ENCODE measurements at regions not wholly inside any gene's neighbourhood (a gene's known extent, or its start where the extent isn't known, plus 50 kb on each side); places are given as distances from the start of the nearest gene placed in this dataset.
"Not testable (repeated sequence)": the region's sequence is repeated elsewhere in the genome, so short reads cannot be mapped to it uniquely, and the experiment has no call there.

DNA sequence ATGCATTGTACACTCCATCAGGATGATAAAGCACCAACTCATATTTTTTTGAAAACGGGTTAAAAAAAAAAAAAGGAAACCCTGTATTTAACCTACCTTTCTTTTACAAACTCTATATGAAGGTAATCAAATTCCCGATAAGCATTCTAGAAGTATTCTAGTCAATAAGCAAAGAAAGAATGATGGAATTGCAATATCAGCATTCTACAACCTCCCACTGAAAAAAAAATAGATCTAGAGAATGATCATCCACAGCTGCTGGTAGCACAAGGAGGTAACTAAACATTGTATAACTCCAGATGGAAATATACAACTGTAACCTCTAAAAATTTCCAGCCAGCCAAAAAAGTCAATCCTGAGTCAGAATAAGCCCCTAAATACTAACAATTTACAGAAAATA, 95.3 kb upstream of the DCC start:
- ChIA-PET POLR2A (ENCODE audit: low non-redundant PET) (no interaction called here), CTCF (no interaction called here)
- TF ChIP-seq, protein P1, sequence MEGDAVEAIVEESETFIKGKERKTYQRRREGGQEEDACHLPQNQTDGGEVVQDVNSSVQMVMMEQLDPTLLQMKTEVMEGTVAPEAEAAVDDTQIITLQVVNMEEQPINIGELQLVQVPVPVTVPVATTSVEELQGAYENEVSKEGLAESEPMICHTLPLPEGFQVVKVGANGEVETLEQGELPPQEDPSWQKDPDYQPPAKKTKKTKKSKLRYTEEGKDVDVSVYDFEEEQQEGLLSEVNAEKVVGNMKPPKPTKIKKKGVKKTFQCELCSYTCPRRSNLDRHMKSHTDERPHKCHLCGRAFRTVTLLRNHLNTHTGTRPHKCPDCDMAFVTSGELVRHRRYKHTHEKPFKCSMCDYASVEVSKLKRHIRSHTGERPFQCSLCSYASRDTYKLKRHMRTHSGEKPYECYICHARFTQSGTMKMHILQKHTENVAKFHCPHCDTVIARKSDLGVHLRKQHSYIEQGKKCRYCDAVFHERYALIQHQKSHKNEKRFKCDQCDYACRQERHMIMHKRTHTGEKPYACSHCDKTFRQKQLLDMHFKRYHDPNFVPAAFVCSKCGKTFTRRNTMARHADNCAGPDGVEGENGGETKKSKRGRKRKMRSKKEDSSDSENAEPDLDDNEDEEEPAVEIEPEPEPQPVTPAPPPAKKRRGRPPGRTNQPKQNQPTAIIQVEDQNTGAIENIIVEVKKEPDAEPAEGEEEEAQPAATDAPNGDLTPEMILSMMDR (conservative IDR thresholded peaks at IDR 0.05; ENCODE audit: low read depth, low read length), result no peak
- TF ChIP-seq EZH2 (IDR thresholded peaks at IDR 0.05; ENCODE audit: borderline replicate concordance, low read depth, low read length, poor library complexity, severe bottlenecking), result no peak
- BruUV-seq (replicated peaks), result no TSS peak
- no peaks in the 10 kb centered on the region for H3K4me1 ChIP-seq (ENCODE audit: insufficient read depth, low read length, poor library complexity, severe bottlenecking)
- DNase-seq (ENCODE audit: low spot score), result no peak
- H3K36me3 ChIP-seq (ENCODE audit: insufficient read depth, low read length, poor library complexity, severe bottlenecking), result no peaks in the 10 kb centered on the region
- no peak overlapping the region for H3K27ac ChIP-seq (ENCODE audit: low read depth, low read length, poor library complexity, severe bottlenecking)
- H3K4me3 ChIP-seq (ENCODE audit: low read depth, low read length, poor library complexity, severe bottlenecking), result no peak overlapping the region
- peaks cover 10% of the 10 kb centered on the region for H3K9me3 ChIP-seq (ENCODE audit: low read depth, low read length, poor library complexity, severe bottlenecking)
- intact Hi-C loops (cut with micrococcal nuclease; ENCODE audit: unreplicated experiment), result no loop called here
- no peaks in the 10 kb centered on the region for H3K27me3 ChIP-seq (replicated peaks; ENCODE audit: insufficient read depth, low read depth, low read length, poor library complexity)

DNA sequence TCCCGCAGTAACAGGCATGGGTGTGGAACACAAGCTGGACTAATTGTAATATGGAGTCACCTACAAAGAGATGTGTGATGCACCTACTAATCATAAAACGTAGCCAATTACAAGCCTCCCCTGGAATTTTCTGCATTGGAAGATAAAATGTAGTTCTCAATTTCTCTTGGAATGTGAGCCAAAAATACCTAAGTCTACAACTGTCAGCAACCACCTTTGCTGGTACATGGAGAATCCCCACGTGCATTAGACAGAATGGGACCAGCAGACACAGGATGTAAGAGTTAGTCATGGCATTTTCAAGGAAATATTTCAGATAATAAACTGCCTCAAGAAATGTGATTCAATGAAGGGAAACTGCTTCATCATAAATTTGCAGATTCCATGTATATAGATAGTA, 85.6 kb upstream of the DCC start:
- Histone ChIP-seq H3K4me3 (ENCODE audit: low read depth, low read length, poor library complexity, severe bottlenecking) (no peak overlapping the region), H3K9me3 (ENCODE audit: low read depth, low read length, poor library complexity, severe bottlenecking) (no peaks in the 10 kb centered on the region), H3K27me3 (replicated peaks; ENCODE audit: insufficient read depth, low read depth, low read length, poor library complexity) (no peaks in the 10 kb centered on the region), H3K27ac (ENCODE audit: low read depth, low read length, poor library complexity, severe bottlenecking) (no peak overlapping the region), H3K36me3 (ENCODE audit: insufficient read depth, low read length, poor library complexity, severe bottlenecking) (no peaks in the 10 kb centered on the region), H3K4me1 (ENCODE audit: insufficient read depth, low read length, poor library complexity, severe bottlenecking) (no peaks in the 10 kb centered on the region)
- ChIA-PET POLR2A (ENCODE audit: low non-redundant PET) (no interaction called here), CTCF (no interaction called here)
- intact Hi-C loops (cut with micrococcal nuclease; ENCODE audit: unreplicated experiment), result no loop called here
- no peak for TF ChIP-seq EZH2 (IDR thresholded peaks at IDR 0.05; ENCODE audit: borderline replicate concordance, low read depth, low read length, poor library complexity, severe bottlenecking)
- TF ChIP-seq, protein P1 (conservative IDR thresholded peaks at IDR 0.05; ENCODE audit: low read depth, low read length), result no peak
- BruUV-seq (replicated peaks), result no TSS peak
- DNase-seq (ENCODE audit: low spot score), result no peak

DNA sequence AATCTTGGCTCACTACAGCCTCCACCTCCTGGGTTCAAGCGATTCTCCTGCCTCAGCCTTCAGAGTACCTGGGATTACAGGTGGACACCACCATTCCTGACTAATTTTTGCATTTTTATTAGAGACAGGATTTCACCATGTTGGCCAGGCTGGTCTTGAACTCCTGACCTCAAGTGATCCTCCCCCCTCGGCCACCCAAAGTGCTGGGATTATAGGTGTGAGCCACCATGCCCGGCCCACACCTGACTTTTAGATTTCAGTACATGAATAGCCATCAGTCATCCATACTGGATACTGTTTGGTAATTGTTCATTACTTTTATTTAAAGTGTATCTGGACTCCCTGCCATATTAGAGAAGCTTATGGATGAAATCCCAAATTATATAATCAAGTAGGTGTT, 82.6 kb upstream of the DCC start:
- BruUV-seq (replicated peaks); POLR2A ChIA-PET (ENCODE audit: low non-redundant PET); intact Hi-C loops (cut with micrococcal nuclease; ENCODE audit: unreplicated experiment); H3K27ac ChIP-seq (ENCODE audit: low read depth, low read length, poor library complexity, severe bottlenecking); H3K4me3 ChIP-seq (ENCODE audit: low read depth, low read length, poor library complexity, severe bottlenecking); H3K36me3 ChIP-seq (ENCODE audit: insufficient read depth, low read length, poor library complexity, severe bottlenecking); DNase-seq (ENCODE audit: low spot score); H3K27me3 ChIP-seq (replicated peaks; ENCODE audit: insufficient read depth, low read depth, low read length, poor library complexity); CTCF ChIA-PET; H3K4me1 ChIP-seq (ENCODE audit: insufficient read depth, low read length, poor library complexity, severe bottlenecking); H3K9me3 ChIP-seq (ENCODE audit: low read depth, low read length, poor library complexity, severe bottlenecking): not testable (repeated sequence)

DNA sequence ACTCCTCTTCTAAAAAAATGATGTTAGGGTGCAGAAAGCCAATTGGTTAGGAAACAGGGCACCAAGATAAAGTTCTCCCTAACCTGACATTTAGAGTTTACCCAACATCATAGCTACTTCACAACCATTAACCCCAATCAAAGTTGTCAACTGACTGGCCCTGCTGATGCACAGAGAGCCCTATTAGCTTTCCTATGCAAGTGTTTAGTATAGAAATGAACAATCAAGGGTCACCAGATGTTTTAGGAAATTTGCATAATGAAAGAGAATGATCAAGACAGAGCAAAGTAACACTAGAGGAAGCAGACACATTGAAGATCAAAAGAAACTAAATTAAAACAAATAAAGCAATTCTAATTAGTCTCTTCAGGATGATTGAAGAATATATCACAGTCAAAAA, 64.2 kb upstream of the DCC start:
- TF ChIP-seq, protein P1 (conservative IDR thresholded peaks at IDR 0.05; ENCODE audit: low read depth, low read length), result no peak
- TF ChIP-seq EZH2 (IDR thresholded peaks at IDR 0.05; ENCODE audit: borderline replicate concordance, low read depth, low read length, poor library complexity, severe bottlenecking), result no peak
- no peak overlapping the region for H3K27ac ChIP-seq (ENCODE audit: low read depth, low read length, poor library complexity, severe bottlenecking)
- no peaks in the 10 kb centered on the region for H3K36me3 ChIP-seq (ENCODE audit: insufficient read depth, low read length, poor library complexity, severe bottlenecking)
- ChIA-PET POLR2A (ENCODE audit: low non-redundant PET) (no interaction called here), CTCF (no interaction called here)
- no TSS peak for BruUV-seq (replicated peaks)
- no peak for DNase-seq (ENCODE audit: low spot score)
- H3K4me3 ChIP-seq (ENCODE audit: low read depth, low read length, poor library complexity, severe bottlenecking), result no peak overlapping the region
- no peaks in the 10 kb centered on the region for H3K9me3 ChIP-seq (ENCODE audit: low read depth, low read length, poor library complexity, severe bottlenecking)
- no peaks in the 10 kb centered on the region for H3K4me1 ChIP-seq (ENCODE audit: insufficient read depth, low read length, poor library complexity, severe bottlenecking)
- intact Hi-C loops (cut with micrococcal nuclease; ENCODE audit: unreplicated experiment), result no loop called here
- H3K27me3 ChIP-seq (replicated peaks; ENCODE audit: insufficient read depth, low read depth, low read length, poor library complexity), result no peaks in the 10 kb centered on the region

All from A673 (cell line).